Breast epithelium (tissue), 3 donors: ENCODE measurements at regions not wholly inside any gene's neighbourhood (a gene's known extent, or its start where the extent isn't known, plus 50 kb on each side); places are given as distances from the start of the nearest gene placed in this dataset.

ENCODE experiments used
- CTCF ChIP-seq, 3 donors: fragments of 450-650 bp; IDR thresholded peaks; one replicate each; pipeline ENCODE4 v1.5.1; 2016 to 2017; ENCODE audit warnings: antibody characterized with exemption in 3 of 3, mild to moderate bottlenecking in 3 of 3, moderate library complexity in 3 of 3
- POLR2A ChIP-seq: fragments of 450-650 bp; IDR thresholded peaks from one replicate; pipeline ENCODE4 v1.6.1; 2016; ENCODE audit warnings: antibody characterized with exemption, mild to moderate bottlenecking, moderate library complexity
- POLR2AphosphoS5 ChIP-seq, 3 donors: sonication (generic); formaldehyde crosslinking; IDR thresholded peaks; one replicate each; pipeline ENCODE4 v1.6.1; 2017; ENCODE audit warnings: antibody characterized with exemption in 3 of 3

- no peak for TF ChIP-seq POLR2A
- TF ChIP-seq CTCF (IDR thresholded peaks at IDR 0.05) = no peak
- TF ChIP-seq POLR2AphosphoS5 (IDR thresholded peaks at IDR 0.05) = no peak
Measured at GRCh38 chr13:111623208-111623607, 302.8 kb downstream of the TEX29 start.
